ENCODE measurements at regions not wholly inside any gene's neighbourhood (a gene's known extent, or its start where the extent isn't known, plus 50 kb on each side); places are given as distances from the start of the nearest gene placed in this dataset.

DNA sequence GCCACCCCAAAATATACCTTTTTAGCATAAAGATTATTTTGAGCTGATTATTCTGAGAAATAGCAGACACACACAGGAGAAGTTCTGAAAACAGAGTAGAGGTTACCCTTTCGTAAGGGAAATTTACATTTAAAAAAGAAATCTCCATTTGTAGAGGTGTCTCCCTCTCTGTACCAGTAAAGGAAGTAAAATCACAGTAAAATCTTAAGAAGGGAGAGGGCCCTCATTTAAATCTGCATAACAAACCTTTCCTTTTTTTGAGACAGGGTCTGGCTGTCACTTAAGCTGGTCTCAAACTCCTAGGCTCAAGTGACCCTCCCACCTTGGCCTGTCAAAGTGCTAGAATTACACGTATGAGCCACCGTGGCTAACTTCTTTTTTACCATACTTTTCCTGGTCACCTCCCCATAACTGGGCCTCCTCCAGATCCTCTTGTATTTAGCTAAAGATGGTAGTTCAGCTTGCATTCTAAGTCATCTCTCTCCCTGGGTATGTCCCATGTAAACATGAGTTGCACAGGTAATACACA lies 92.2 kb upstream of the INTU start:
- TF ChIP-seq, protein P1, sequence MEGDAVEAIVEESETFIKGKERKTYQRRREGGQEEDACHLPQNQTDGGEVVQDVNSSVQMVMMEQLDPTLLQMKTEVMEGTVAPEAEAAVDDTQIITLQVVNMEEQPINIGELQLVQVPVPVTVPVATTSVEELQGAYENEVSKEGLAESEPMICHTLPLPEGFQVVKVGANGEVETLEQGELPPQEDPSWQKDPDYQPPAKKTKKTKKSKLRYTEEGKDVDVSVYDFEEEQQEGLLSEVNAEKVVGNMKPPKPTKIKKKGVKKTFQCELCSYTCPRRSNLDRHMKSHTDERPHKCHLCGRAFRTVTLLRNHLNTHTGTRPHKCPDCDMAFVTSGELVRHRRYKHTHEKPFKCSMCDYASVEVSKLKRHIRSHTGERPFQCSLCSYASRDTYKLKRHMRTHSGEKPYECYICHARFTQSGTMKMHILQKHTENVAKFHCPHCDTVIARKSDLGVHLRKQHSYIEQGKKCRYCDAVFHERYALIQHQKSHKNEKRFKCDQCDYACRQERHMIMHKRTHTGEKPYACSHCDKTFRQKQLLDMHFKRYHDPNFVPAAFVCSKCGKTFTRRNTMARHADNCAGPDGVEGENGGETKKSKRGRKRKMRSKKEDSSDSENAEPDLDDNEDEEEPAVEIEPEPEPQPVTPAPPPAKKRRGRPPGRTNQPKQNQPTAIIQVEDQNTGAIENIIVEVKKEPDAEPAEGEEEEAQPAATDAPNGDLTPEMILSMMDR (IDR thresholded peaks at IDR 0.05) = no peak
- no peak for TF ChIP-seq ZFX (IDR thresholded peaks at IDR 0.05; ENCODE audit: borderline replicate concordance)

Measured in 22Rv1 (cell line).